Endothelial cell (in vitro differentiated cells): ENCODE measurements at regions not wholly inside any gene's neighbourhood (a gene's known extent, or its start where the extent isn't known, plus 50 kb on each side); places are given as distances from the start of the nearest gene placed in this dataset.

Experiments used
- DNase-seq: peaks from one replicate; pipeline ENCODE4 v3.0.0; 2021; ENCODE audit warnings: low spot score
- H3K27ac Mint-ChIP-seq: one replicate; pipeline ENCODE4 v1.8.0; 2021; ENCODE audit warnings: mixed read lengths, inconsistent platforms; ENCODE audit not compliant: unreplicated experiment
- H3K27me3 Mint-ChIP-seq: one replicate; pipeline ENCODE4 v1.8.0; 2021; ENCODE audit warnings: mild to moderate bottlenecking, moderate library complexity, mixed read lengths, inconsistent platforms; ENCODE audit not compliant: unreplicated experiment
- H3K36me3 Mint-ChIP-seq: one replicate; pipeline ENCODE4 v1.8.0; 2021; ENCODE audit warnings: mild to moderate bottlenecking, low read depth, mixed read lengths, inconsistent platforms; ENCODE audit not compliant: unreplicated experiment
- H3K4me1 Mint-ChIP-seq: one replicate; pipeline ENCODE4 v1.8.0; 2021; ENCODE audit warnings: mild to moderate bottlenecking, mixed read lengths, inconsistent platforms; ENCODE audit not compliant: unreplicated experiment
- H3K4me3 Mint-ChIP-seq: one replicate; pipeline ENCODE4 v1.8.0; 2021; ENCODE audit warnings: mild to moderate bottlenecking, mixed read lengths, inconsistent platforms; ENCODE audit not compliant: unreplicated experiment
- H3K9me3 Mint-ChIP-seq: one replicate; pipeline ENCODE4 v1.8.0; 2021; ENCODE audit warnings: mixed read lengths, inconsistent platforms; ENCODE audit not compliant: unreplicated experiment
- TF ChIP-seq, protein P1 (sequence below): fragments of 200-600 bp; sonication (generic); IDR thresholded peaks from one replicate; pipeline ENCODE4 v1.5.0; 2021; ENCODE audit warnings: antibody characterized with exemption; ENCODE audit not compliant: unreplicated experiment

DNA sequence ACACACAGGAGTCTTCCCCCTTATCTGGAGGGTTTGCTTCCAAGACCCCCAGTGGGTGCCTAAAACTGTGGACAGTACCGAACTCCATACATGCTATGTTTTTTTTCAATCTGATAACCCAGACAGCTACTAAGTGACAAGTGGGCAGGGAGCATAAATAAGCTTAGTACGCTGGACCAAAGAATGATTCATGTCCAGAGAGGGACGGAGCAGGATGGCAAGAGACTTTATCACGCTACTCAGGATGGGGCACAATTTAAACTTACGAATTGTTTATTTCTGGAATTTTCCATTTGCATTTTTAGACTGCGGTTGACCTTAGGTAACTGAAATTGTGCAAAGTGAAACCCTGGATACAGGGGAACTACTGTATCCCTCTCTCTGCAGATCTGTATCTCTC, 410.0 kb upstream of the MKI67 start:
- Mint-ChIP-seq H3K27ac (no peak overlapping the region), H3K4me1 (peaks cover 8% of the 10 kb centered on the region), H3K27me3 (peaks cover 3% of the 10 kb centered on the region), H3K9me3 (no peaks in the 10 kb centered on the region), H3K36me3 (no peaks in the 10 kb centered on the region), H3K4me3 (no peak overlapping the region)
- DNase-seq, result no peak
- TF ChIP-seq, protein P1, sequence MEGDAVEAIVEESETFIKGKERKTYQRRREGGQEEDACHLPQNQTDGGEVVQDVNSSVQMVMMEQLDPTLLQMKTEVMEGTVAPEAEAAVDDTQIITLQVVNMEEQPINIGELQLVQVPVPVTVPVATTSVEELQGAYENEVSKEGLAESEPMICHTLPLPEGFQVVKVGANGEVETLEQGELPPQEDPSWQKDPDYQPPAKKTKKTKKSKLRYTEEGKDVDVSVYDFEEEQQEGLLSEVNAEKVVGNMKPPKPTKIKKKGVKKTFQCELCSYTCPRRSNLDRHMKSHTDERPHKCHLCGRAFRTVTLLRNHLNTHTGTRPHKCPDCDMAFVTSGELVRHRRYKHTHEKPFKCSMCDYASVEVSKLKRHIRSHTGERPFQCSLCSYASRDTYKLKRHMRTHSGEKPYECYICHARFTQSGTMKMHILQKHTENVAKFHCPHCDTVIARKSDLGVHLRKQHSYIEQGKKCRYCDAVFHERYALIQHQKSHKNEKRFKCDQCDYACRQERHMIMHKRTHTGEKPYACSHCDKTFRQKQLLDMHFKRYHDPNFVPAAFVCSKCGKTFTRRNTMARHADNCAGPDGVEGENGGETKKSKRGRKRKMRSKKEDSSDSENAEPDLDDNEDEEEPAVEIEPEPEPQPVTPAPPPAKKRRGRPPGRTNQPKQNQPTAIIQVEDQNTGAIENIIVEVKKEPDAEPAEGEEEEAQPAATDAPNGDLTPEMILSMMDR, result no peak

DNA sequence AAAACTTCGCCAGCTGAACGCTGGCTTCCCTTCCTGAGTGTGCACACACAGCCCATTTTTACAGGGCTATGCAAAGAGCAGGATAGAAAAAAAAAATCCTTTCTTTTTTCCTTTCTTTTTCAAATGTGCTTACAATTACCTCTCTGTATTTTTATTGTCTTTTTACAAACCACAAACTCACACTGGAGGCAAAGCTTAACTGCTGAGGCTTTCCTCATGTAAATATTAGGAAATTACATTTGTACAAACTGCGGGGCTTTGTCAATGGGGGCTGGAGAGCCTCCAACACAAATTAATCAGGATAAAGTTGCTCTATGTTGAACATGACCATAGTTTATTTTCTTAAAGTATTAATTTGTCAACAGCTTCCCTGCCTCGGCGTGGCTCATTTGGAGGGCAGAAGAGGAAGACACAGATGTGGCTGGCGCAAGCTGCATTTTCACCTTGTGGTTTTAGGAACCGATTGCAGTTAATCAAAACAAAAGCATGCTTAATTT, 411.7 kb upstream of the MKI67 start:
- Mint-ChIP-seq H3K4me1 (peaks cover 11% of the 10 kb centered on the region), H3K4me3 (no peak overlapping the region), H3K27me3 (peaks cover 2% of the 10 kb centered on the region), H3K27ac (no peak overlapping the region), H3K9me3 (no peaks in the 10 kb centered on the region), H3K36me3 (no peaks in the 10 kb centered on the region)
- TF ChIP-seq, protein P1, result no peak
- no peak for DNase-seq

DNA sequence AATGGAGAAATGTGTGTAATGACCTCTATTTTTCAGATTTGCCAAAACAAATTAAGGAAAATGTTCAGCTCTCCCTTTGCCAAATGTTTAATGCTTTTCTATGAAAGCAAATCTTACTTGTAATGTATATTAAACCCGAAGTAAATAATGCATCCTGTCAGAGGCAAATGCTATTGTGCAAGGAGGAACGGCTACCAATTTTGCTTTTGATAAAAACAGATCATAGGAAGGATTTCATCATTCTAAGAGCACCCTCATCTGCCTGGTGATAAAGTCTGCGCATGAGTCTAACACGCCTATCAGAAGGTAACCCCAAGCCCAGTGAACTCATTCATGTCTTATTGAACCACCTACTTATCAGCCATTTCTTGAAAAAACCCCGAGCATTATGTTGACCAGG, 412.4 kb upstream of the MKI67 start:
- no peak overlapping the region for H3K4me3 Mint-ChIP-seq
- TF ChIP-seq, protein P1, result no peak
- no peak for DNase-seq
- no peaks in the 10 kb centered on the region for H3K9me3 Mint-ChIP-seq
- no peaks in the 10 kb centered on the region for H3K27me3 Mint-ChIP-seq
- no peaks in the 10 kb centered on the region for H3K36me3 Mint-ChIP-seq
- peaks cover 11% of the 10 kb centered on the region for H3K4me1 Mint-ChIP-seq
- H3K27ac Mint-ChIP-seq, result no peak overlapping the region

DNA sequence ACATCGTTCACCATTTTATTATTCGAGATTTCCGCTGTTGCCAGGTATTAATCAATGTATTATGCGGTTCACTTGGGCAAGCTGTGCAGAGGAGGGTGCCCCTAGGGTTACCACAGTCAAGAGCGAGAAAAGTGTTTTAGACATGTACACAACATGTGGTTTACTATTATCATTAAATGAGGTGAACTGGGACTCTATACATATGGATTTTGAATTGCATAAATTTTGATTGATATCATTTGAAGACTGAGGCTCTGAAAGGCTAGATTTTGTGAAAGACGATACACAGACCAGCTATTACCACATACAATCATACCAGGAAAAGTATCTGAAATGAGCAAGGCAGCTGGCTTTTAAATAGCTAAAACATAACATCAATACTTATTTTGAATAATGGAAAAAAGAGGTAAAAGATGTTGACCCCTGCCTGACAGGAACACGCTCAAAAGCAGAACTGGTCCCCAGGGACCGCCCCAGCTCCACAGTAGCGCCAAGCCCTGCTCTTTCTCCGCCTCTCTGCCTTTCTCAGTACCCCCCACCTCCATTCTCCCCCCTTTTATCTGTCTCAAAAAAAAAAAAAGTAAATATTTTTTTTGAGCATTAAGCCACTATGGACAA, 413.4 kb upstream of the MKI67 start:
- Mint-ChIP-seq H3K27ac (no peak overlapping the region), H3K27me3 (no peaks in the 10 kb centered on the region), H3K9me3 (no peaks in the 10 kb centered on the region), H3K4me3 (no peak overlapping the region), H3K36me3 (no peaks in the 10 kb centered on the region), H3K4me1 (peaks cover 11% of the 10 kb centered on the region)
- TF ChIP-seq, protein P1, result no peak
- DNase-seq, result no peak

DNA sequence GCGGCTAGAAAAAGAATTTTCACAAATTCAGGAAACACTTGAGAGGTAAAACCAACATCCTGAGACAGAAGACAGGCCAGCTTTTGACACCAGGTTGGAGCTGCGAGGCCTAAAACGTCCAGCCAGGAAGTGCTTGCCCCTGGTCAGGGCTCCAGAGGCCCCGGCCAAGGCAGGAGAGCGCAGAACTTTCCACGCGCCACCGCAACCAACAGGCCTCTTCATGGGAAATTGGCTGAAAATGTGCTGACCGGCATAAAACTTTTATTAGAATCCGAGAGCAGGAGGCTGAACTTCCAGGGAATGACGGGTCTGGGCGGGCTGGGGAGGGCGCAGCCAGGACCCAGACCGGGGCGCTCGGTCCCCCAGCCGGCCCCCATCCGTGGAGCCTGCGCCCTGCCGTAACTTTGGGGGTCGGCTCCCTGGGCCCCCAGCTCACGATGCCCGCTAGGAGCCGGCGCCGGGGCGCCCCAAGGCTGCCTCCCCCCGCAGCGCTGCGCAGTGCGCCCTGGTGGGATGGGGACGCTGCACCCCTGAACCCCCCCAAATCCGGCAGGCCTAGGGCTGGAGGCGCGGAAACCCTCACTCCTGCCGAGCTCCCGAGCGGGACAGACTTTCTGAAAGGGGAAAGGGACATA, 414.0 kb upstream of the MKI67 start:
- DNase-seq, result peak; percentile 51
- TF ChIP-seq, protein P1, result no peak
- Mint-ChIP-seq H3K36me3 (no peaks in the 10 kb centered on the region), H3K4me3 (peak overlapping the region; percentile 78), H3K9me3 (no peaks in the 10 kb centered on the region), H3K27me3 (no peaks in the 10 kb centered on the region), H3K4me1 (peaks cover 11% of the 10 kb centered on the region), H3K27ac (no peak overlapping the region)
